GM13977 (cell line): ENCODE measurements at regions not wholly inside any gene's neighbourhood (a gene's known extent, or its start where the extent isn't known, plus 50 kb on each side); places are given as distances from the start of the nearest gene placed in this dataset.
A peak's percentile ranks its signal among the peaks of the same experiment; 100 is the strongest.

Experiments used
- DNase-seq: peaks from one replicate; pipeline ENCODE4 v3.0.0; 2012; ENCODE audit warnings: low spot score
- CTCF ChIP-seq: IDR thresholded peaks from 2 replicates; pipeline ENCODE4 v1.5.1; 2012; ENCODE audit warnings: mild to moderate bottlenecking, control low read depth; ENCODE audit not compliant: insufficient read depth; ENCODE audit errors: extremely low read depth, missing control alignments
- in situ Hi-C: fragments of 300-500 bp; cut with MboI; formaldehyde crosslinking; loops from one replicate; pipeline ENCODE4 v1.12.0; 2022; ENCODE audit warnings: low sequenced_read_pairs, low pct_unique_long_range_greater_than_20kb, mixed read lengths, inconsistent platforms; ENCODE audit not compliant: unreplicated experiment

- no peak for TF ChIP-seq CTCF
- in situ Hi-C loops, result loop anchor here (25.0 kb wide), 1 partner anchor 526 kb away; no protein-coding TSS in a partner anchor
- DNase-seq, result no peak
Measured at GRCh38 chr1:78836726-78837125, 169.8 kb downstream of the ADGRL4 start.

- DNase-seq, result peak; percentile 41
- in situ Hi-C loops, result loop anchor here (25.0 kb wide), 1 partner anchor 523 kb away; no protein-coding TSS in a partner anchor
- peak; percentile 66 for TF ChIP-seq CTCF
Measured at GRCh38 chr1:78839704-78840277, 166.7 kb downstream of the ADGRL4 start.
